Transverse colon (tissue), 3 donors: ENCODE measurements at regions not wholly inside any gene's neighbourhood (a gene's known extent, or its start where the extent isn't known, plus 50 kb on each side); places are given as distances from the start of the nearest gene placed in this dataset.

Source experiments
- CTCF ChIP-seq, 5 experiments: fragments of 200-600 bp in 3 of 5; fragments of 450-650 bp in 2 of 5; sonication (generic) in 3 of 5; IDR thresholded peaks; 1 replicate in 2 of 5; 2 replicates in 3 of 5; pipeline ENCODE4 v1.5.1; 2016 to 2017; ENCODE audit warnings: antibody characterized with exemption in 5 of 5, inconsistent platforms in 3 of 5, mild to moderate bottlenecking in 2 of 5, moderate library complexity in 1 of 5
- EP300 ChIP-seq: sonication (generic); formaldehyde crosslinking; IDR thresholded peaks from one replicate; pipeline ENCODE4 v1.6.1; 2017; ENCODE audit warnings: antibody characterized with exemption, low read depth
- POLR2A ChIP-seq: fragments of 450-650 bp; IDR thresholded peaks from one replicate; pipeline ENCODE4 v1.6.1; 2016; ENCODE audit warnings: antibody characterized with exemption, mild to moderate bottlenecking, moderate library complexity

- TF ChIP-seq CTCF (IDR thresholded peaks at IDR 0.05) = peak; percentile 73 to 87 (median 82)
- TF ChIP-seq POLR2A = no peak
- no peak for TF ChIP-seq EP300
These were observed 234.0 kb downstream of the SPTSSA start for GRCh38 chr14:34227834-34228649.
